ENCODE measurements at regions not wholly inside any gene's neighbourhood (a gene's known extent, or its start where the extent isn't known, plus 50 kb on each side); places are given as distances from the start of the nearest gene placed in this dataset.

- no peak for DNase-seq (ENCODE audit: low spot score)
Measured at GRCh38 chr1:175894581-175894980, 151.2 kb upstream of the TNR start.

GRCh38 chr1:175893192-175893591 is 149.8 kb upstream of the TNR start:
- no peak for DNase-seq (ENCODE audit: low spot score)

- DNase-seq (ENCODE audit: low spot score) = no peak
Measured at GRCh38 chr1:175892686-175893085, 149.3 kb upstream of the TNR start.

- DNase-seq (ENCODE audit: low spot score) = no peak
Measured at GRCh38 chr1:175891783-175892309, 148.5 kb upstream of the TNR start.

- DNase-seq (ENCODE audit: low spot score) = no peak
Measured at GRCh38 chr1:175890958-175891357, 147.6 kb upstream of the TNR start.

GRCh38 chr1:175889848-175890247 is 146.5 kb upstream of the TNR start:
- DNase-seq (ENCODE audit: low spot score) = no peak

- no peak for DNase-seq (ENCODE audit: low spot score)
Measured at GRCh38 chr1:175888996-175889395, 145.6 kb upstream of the TNR start.

- DNase-seq (ENCODE audit: low spot score) = peak; percentile 54
Measured at GRCh38 chr1:175887981-175888428, 144.6 kb upstream of the TNR start.

GRCh38 chr1:175887521-175887920 is 144.1 kb upstream of the TNR start:
- no peak for DNase-seq (ENCODE audit: low spot score)

- DNase-seq (ENCODE audit: low spot score) = no peak
Measured at GRCh38 chr1:175885326-175885725, 141.9 kb upstream of the TNR start.

- DNase-seq (ENCODE audit: low spot score) = no peak
Measured at GRCh38 chr1:175884369-175884768, 141.0 kb upstream of the TNR start.

GRCh38 chr1:175882192-175882591 is 138.8 kb upstream of the TNR start:
- no peak for DNase-seq (ENCODE audit: low spot score)

- DNase-seq (ENCODE audit: low spot score) = no peak
Measured at GRCh38 chr1:175881246-175881976, 138.0 kb upstream of the TNR start.

GRCh38 chr1:175878775-175879174 is 135.4 kb upstream of the TNR start:
- no peak for DNase-seq (ENCODE audit: low spot score)

GRCh38 chr1:175877939-175878737 is 134.7 kb upstream of the TNR start:
- no peak for DNase-seq (ENCODE audit: low spot score)

GRCh38 chr1:175875556-175875955 is 132.2 kb upstream of the TNR start:
- no peak for DNase-seq (ENCODE audit: low spot score)

- no peak for DNase-seq (ENCODE audit: low spot score)
Measured at GRCh38 chr1:175874081-175874480, 130.7 kb upstream of the TNR start.

- no peak for DNase-seq (ENCODE audit: low spot score)
Measured at GRCh38 chr1:175873290-175873935, 130.0 kb upstream of the TNR start.

- no peak for DNase-seq (ENCODE audit: low spot score)
Measured at GRCh38 chr1:175872588-175872987, 129.2 kb upstream of the TNR start.

- no peak for DNase-seq (ENCODE audit: low spot score)
Measured at GRCh38 chr1:175871647-175872046, 128.3 kb upstream of the TNR start.

- DNase-seq (ENCODE audit: low spot score) = no peak
Measured at GRCh38 chr1:175870217-175870616, 126.8 kb upstream of the TNR start.

- no peak for DNase-seq (ENCODE audit: low spot score)
Measured at GRCh38 chr1:175866776-175867175, 123.4 kb upstream of the TNR start.
